ENCODE measurements at regions not wholly inside any gene's neighbourhood (a gene's known extent, or its start where the extent isn't known, plus 50 kb on each side); places are given as distances from the start of the nearest gene placed in this dataset.

GRCh38 chr12:30067146-30067545 is 283.4 kb upstream of the TMTC1 start:
- TF ChIP-seq EZH2 (IDR thresholded peaks at IDR 0.05; ENCODE audit: low read length, unreplicated experiment): no peak
- TF ChIP-seq EZH2phosphoT487 (IDR thresholded peaks at IDR 0.05; ENCODE audit: borderline replicate concordance, low read length): no peak
- TF ChIP-seq CTCF (conservative IDR thresholded peaks at IDR 0.05; ENCODE audit: low read depth, low read length): no peak
